BJ (cell line): ENCODE measurements at regions not wholly inside any gene's neighbourhood (a gene's known extent, or its start where the extent isn't known, plus 50 kb on each side); places are given as distances from the start of the nearest gene placed in this dataset.

ENCODE experiments used
- CTCF ChIA-PET: fragments of 350-600 bp; formaldehyde crosslinking; extraction: SDS; loops from one replicate; lab custom pipeline; 2021; ENCODE audit warnings: antibody characterized with exemption, inconsistent platforms; lab: Yijun Ruan, JAX
- POLR2A ChIA-PET: fragments of 300-600 bp; sonication (Branson Sonifier 250); formaldehyde crosslinking; extraction: SDS; loops from one replicate; lab custom pipeline; 2021; ENCODE audit warnings: antibody characterized with exemption; lab: Charles Lee
- DNase-seq: peaks from one replicate; pipeline ENCODE4 v3.0.0-alpha.2; 2011; ENCODE audit warnings: low read depth
- H3K27me3 ChIP-seq: 2 replicates; pipeline ENCODE4 v1.6.0; 2011; ENCODE audit warnings: low read length; ENCODE audit not compliant: control insufficient read depth, insufficient read depth
- H3K36me3 ChIP-seq: 2 replicates; pipeline ENCODE4 v1.5.1; 2011; ENCODE audit warnings: low read length; ENCODE audit not compliant: control insufficient read depth, insufficient read depth
- H3K4me3 ChIP-seq: 2 replicates; pipeline ENCODE4 v1.5.1; 2011; ENCODE audit warnings: low read depth, mild to moderate bottlenecking, control low read depth, low read length
- CTCF ChIP-seq: IDR thresholded peaks from 2 replicates; pipeline ENCODE4 v1.5.1; 2011; ENCODE audit warnings: low read depth, mild to moderate bottlenecking, control low read depth, inconsistent platforms, low read length, moderate library complexity; ENCODE audit not compliant: insufficient read depth

GRCh38 chr9:13491138-13491492 is 211.6 kb upstream of the MPDZ start:
- CTCF ChIA-PET = interaction anchor here (0.7 to 1.7 kb wide), 2 partner anchors 12 to 448 kb away, joined by 3 read pairs; no protein-coding TSS in a partner anchor

GRCh38 chr9:13487936-13488335 is 208.4 kb upstream of the MPDZ start:
- Histone ChIP-seq H3K4me3 (no peak overlapping the region), H3K27me3 (no peaks in the 10 kb centered on the region; the same call in 1 of the 2 replicates), H3K36me3 (no peaks in the 10 kb centered on the region)
- no peak for TF ChIP-seq CTCF
- ChIA-PET CTCF (no interaction called here), POLR2A (no interaction called here)
- no peak for DNase-seq

More at GRCh38 chr9:13491138-13491492, 211.6 kb upstream of the MPDZ start:
- H3K36me3 ChIP-seq = no peaks in the 10 kb centered on the region
- DNase-seq = no peak
- H3K4me3 ChIP-seq = no peak overlapping the region
- POLR2A ChIA-PET = no interaction called here
- no peak for TF ChIP-seq CTCF
- no peaks in the 10 kb centered on the region; the same call in 1 of the 2 replicates for H3K27me3 ChIP-seq

- Histone ChIP-seq H3K4me3 (no peak overlapping the region), H3K27me3 (no peaks in the 10 kb centered on the region; the same call in 1 of the 2 replicates), H3K36me3 (no peaks in the 10 kb centered on the region)
- TF ChIP-seq CTCF = no peak
- ChIA-PET POLR2A (no interaction called here), CTCF (no interaction called here)
- DNase-seq = no peak
These were observed 208.0 kb upstream of the MPDZ start for GRCh38 chr9:13487498-13487897.

- DNase-seq = no peak
- CTCF ChIA-PET = interaction anchor here (1.0 kb wide), 1 partner anchor 28 kb away, joined by 3 read pairs; no protein-coding TSS in a partner anchor
- Histone ChIP-seq H3K27me3 (no peaks in the 10 kb centered on the region; the same call in 1 of the 2 replicates), H3K36me3 (no peaks in the 10 kb centered on the region), H3K4me3 (no peak overlapping the region)
- TF ChIP-seq CTCF = no peak
- POLR2A ChIA-PET = no interaction called here
These were observed 207.6 kb upstream of the MPDZ start for GRCh38 chr9:13487071-13487470.

GRCh38 chr9:13485068-13485596 is 205.6 kb upstream of the MPDZ start:
- TF ChIP-seq CTCF = no peak
- no peak overlapping the region for H3K4me3 ChIP-seq
- H3K36me3 ChIP-seq = no peaks in the 10 kb centered on the region
- no peak for DNase-seq
- CTCF ChIA-PET = interaction anchor here (0.6 kb wide), 1 partner anchor 1349 kb away, joined by 3 read pairs; no protein-coding TSS in a partner anchor
- no peaks in the 10 kb centered on the region; the same call in 1 of the 2 replicates for H3K27me3 ChIP-seq
- POLR2A ChIA-PET = no interaction called here
